ENCODE measurements at regions not wholly inside any gene's neighbourhood (a gene's known extent, or its start where the extent isn't known, plus 50 kb on each side); places are given as distances from the start of the nearest gene placed in this dataset.
"Not testable (repeated sequence)": the region's sequence is repeated elsewhere in the genome, so short reads cannot be mapped to it uniquely, and the experiment has no call there.

DNA sequence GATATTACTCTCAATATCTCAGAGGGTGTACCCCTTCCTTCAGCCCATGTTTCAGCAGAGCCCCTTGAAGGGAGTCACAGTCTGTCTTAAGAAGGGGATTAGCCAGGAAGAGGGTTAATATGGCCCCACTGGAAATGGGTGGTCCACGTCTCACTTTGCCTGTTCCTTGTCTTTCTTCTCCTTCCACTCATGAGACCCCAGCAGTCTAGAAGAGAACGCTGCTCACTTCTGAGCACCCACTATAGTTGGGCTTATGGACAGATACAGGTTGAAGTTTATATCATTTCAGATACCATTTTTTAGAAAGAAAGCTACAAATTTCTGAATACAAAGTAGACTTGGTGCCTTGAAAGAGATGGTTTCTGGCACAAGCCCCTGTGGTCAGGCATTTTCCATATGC lies 139.3 kb upstream of the API5 start:
- WGBS, 2 donors = 75 to 80% methylated on average over 2 of the region's 2 CpGs
- no peaks in the 10 kb centered on the region for H3K9me3 ChIP-seq
- H3K4me1 ChIP-seq = no peaks in the 10 kb centered on the region
- H3K27ac ChIP-seq = no peak overlapping the region
- no peaks in the 10 kb centered on the region for H3K27me3 ChIP-seq
- H3K36me3 ChIP-seq = no peaks in the 10 kb centered on the region
- no peak overlapping the region for H3K4me3 ChIP-seq
- TF ChIP-seq EP300 (IDR thresholded peaks at IDR 0.05) (no peak), POLR2A (IDR thresholded peaks at IDR 0.05) (no peak)
- TF ChIP-seq, protein P1, sequence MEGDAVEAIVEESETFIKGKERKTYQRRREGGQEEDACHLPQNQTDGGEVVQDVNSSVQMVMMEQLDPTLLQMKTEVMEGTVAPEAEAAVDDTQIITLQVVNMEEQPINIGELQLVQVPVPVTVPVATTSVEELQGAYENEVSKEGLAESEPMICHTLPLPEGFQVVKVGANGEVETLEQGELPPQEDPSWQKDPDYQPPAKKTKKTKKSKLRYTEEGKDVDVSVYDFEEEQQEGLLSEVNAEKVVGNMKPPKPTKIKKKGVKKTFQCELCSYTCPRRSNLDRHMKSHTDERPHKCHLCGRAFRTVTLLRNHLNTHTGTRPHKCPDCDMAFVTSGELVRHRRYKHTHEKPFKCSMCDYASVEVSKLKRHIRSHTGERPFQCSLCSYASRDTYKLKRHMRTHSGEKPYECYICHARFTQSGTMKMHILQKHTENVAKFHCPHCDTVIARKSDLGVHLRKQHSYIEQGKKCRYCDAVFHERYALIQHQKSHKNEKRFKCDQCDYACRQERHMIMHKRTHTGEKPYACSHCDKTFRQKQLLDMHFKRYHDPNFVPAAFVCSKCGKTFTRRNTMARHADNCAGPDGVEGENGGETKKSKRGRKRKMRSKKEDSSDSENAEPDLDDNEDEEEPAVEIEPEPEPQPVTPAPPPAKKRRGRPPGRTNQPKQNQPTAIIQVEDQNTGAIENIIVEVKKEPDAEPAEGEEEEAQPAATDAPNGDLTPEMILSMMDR (IDR thresholded peaks at IDR 0.05) = no peak
- DNase-seq (ENCODE audit: low spot score in 2 of 2) = no peak

DNA sequence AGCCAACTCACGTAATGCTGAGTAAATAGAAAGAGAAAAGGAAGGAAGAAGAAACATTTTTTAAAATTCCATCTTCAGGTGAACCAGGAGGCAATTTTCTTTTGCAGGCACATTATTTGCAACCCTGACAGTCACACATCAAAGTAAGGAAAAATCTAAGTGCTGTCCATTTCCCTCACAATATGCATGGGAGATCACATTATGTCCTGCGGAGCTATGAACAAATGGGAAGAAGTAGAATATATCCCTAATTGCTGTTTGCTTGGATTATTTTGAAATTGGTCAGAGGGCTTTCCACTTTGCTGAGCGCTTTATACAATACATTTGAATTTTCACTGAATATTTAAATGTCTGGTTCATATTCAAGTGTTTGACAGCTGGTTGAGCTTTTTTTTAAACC lies 133.8 kb upstream of the API5 start:
- H3K36me3 ChIP-seq = no peaks in the 10 kb centered on the region
- 83 to 91% methylated on average over 3 of the region's 3 CpGs for WGBS, 2 donors
- H3K27ac ChIP-seq = no peak overlapping the region
- TF ChIP-seq EP300 (IDR thresholded peaks at IDR 0.05) = no peak
- TF ChIP-seq, protein P1 (IDR thresholded peaks at IDR 0.05) = no peak
- no peak for TF ChIP-seq POLR2A (IDR thresholded peaks at IDR 0.05)
- no peaks in the 10 kb centered on the region for H3K9me3 ChIP-seq
- no peaks in the 10 kb centered on the region for H3K4me1 ChIP-seq
- H3K27me3 ChIP-seq = no peaks in the 10 kb centered on the region
- no peak for DNase-seq (ENCODE audit: low spot score in 2 of 2)
- H3K4me3 ChIP-seq = no peak overlapping the region

DNA sequence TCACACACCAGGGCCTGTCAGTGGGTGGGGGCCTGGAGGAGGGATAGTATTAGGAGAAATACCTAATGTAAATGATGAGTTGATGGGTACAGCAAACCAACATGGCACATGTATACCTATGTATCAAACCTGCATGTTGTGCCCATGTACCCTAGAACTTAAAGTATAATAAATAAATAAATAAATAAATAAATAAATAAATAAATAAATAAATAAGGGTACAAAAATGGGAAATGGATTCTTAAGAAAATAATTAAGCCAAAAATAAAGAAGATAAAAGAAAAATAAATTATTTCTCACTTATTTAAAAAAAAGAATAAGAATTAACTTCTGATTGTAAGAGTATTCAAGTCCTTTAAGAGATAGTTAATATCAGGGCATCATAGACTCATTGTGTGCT lies 117.3 kb upstream of the API5 start:
- H3K27ac ChIP-seq; DNase-seq (ENCODE audit: low spot score in 2 of 2); H3K27me3 ChIP-seq; H3K4me1 ChIP-seq; H3K36me3 ChIP-seq; H3K4me3 ChIP-seq; H3K9me3 ChIP-seq: not testable (repeated sequence)

DNA sequence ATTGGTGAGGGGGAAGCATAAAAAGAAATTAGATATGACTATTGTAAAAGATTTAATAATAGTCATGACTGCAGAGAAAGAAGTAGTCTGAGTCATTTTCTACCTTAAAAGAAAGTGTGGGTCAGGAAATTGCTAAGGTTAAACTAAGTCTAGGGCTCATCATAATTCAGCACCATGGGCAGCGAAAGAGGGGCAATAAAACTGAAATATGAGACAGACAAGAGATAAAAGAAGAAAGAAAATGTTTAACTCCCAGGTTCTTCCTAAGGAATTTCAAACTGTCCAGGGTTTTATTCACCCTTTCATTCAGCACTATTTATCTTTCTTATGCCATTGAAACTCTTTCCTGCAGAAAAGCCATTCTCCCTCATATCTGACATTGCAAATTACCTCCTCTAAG lies 114.4 kb upstream of the API5 start:
- Histone ChIP-seq H3K9me3 (no peaks in the 10 kb centered on the region), H3K4me1 (no peaks in the 10 kb centered on the region), H3K27ac (no peak overlapping the region), H3K4me3 (no peak overlapping the region), H3K36me3 (no peaks in the 10 kb centered on the region), H3K27me3 (no peaks in the 10 kb centered on the region)
- DNase-seq (ENCODE audit: low spot score in 2 of 2) = no peak
- 21 to 31% methylated on average over 1 of the region's 1 CpG for WGBS, 2 donors
- no peak for TF ChIP-seq POLR2A (IDR thresholded peaks at IDR 0.05)
- TF ChIP-seq, protein P1 (IDR thresholded peaks at IDR 0.05) = no peak
- TF ChIP-seq EP300 (IDR thresholded peaks at IDR 0.05) = no peak

DNA sequence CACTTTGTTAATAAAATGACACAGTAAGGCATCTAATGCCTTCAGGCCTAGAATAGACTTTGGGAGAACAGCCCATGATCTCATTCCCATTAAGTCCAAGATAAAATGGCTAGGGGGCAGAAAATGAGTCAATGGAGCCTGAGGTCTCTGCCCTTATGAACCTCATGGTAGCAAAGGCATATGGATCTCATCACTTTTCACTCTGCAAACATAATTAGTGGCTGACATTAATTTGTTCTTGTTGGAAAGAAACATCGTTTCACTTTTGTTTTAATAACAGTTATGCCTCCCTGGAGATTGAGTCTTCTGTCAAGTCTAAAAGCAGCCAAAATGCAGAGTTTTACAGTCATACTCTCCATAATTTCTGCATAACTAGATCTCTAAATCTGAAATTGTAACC lies 111.8 kb upstream of the API5 start:
- TF ChIP-seq, protein P1 (IDR thresholded peaks at IDR 0.05) = no peak
- TF ChIP-seq EP300 (IDR thresholded peaks at IDR 0.05) (no peak), POLR2A (IDR thresholded peaks at IDR 0.05) (no peak)
- 42% methylated on average over 1 of the region's 1 CpG for WGBS, 2 donors
- peaks cover 0 to 4% (median 0%) of the 10 kb centered on the region in 4 donors for H3K9me3 ChIP-seq
- no peaks in the 10 kb centered on the region for H3K36me3 ChIP-seq
- no peak for DNase-seq (ENCODE audit: low spot score in 2 of 2)
- no peak overlapping the region for H3K27ac ChIP-seq
- no peaks in the 10 kb centered on the region for H3K4me1 ChIP-seq
- no peak overlapping the region for H3K4me3 ChIP-seq
- H3K27me3 ChIP-seq = no peaks in the 10 kb centered on the region

DNA sequence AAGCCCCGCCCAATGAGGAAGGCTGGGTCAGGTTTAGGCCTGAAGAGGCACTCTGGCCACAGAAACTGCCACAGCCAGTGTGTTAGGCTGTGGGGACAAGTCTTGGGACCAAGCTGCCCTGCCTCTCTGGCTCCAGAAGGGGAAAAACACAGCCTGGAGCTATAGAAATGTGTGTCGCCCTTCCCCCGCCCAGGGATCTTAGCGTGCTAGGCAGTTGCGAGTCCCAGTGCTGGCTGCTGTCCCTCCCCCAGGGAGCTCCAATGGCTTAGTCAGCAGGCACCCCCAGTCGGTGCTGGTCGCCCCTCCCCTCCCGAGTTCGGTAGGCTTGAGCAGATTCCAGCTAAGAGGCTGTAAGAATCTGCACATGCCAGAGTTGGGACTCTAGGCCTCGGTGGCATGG lies 99.5 kb upstream of the API5 start:
- Histone ChIP-seq H3K27ac (no peak overlapping the region), H3K36me3 (no peaks in the 10 kb centered on the region), H3K9me3 (peaks cover 0 to 43% (median 0%) of the 10 kb centered on the region in 4 donors), H3K4me1 (no peaks in the 10 kb centered on the region), H3K4me3 (no peak overlapping the region), H3K27me3 (no peaks in the 10 kb centered on the region)
- 71 to 77% methylated on average over 8 to 10 of the region's 10 CpGs for WGBS, 2 donors
- no peak for DNase-seq (ENCODE audit: low spot score in 2 of 2)
- TF ChIP-seq EP300 (IDR thresholded peaks at IDR 0.05) (no peak), POLR2A (IDR thresholded peaks at IDR 0.05) (no peak)
- TF ChIP-seq, protein P1 (IDR thresholded peaks at IDR 0.05) = no peak
